GM12892 (cell line): ENCODE measurements at regions not wholly inside any gene's neighbourhood (a gene's known extent, or its start where the extent isn't known, plus 50 kb on each side); places are given as distances from the start of the nearest gene placed in this dataset.

ENCODE experiments used
- DNase-seq: peaks from one replicate; pipeline ENCODE4 v3.0.0; 2011; ENCODE audit not compliant: insufficient read length
- FAIRE-seq: peaks from 2 replicates; lab custom pipeline; 2011; peaks lifted over from hg19 to GRCh38; lab: Jason Lieb, UNC
- POLR2A ChIP-seq: IDR thresholded peaks from 2 replicates; pipeline ENCODE4 v1.6.1; 2011; ENCODE audit warnings: low read depth, low read length, control low read depth
- POLR2AphosphoS5 ChIP-seq: IDR thresholded peaks from 2 replicates; pipeline ENCODE4 v1.6.1; 2011; ENCODE audit warnings: low read depth, low read length, control low read depth
- TAF1 ChIP-seq: IDR thresholded peaks from 2 replicates; pipeline ENCODE4 v1.6.1; 2011; ENCODE audit warnings: low read depth, mild to moderate bottlenecking, control low read depth, low read length, borderline replicate concordance

GRCh38 chr5:171531638-171532037 lies 112.2 kb downstream of the FGF18 start:
- DNase-seq (no peak), FAIRE-seq (no peak)
- TF ChIP-seq POLR2A (no peak), POLR2AphosphoS5 (no peak), TAF1 (no peak)

GRCh38 chr5:171533153-171533552 lies 113.7 kb downstream of the FGF18 start:
- DNase-seq (no peak), FAIRE-seq (no peak)
- TF ChIP-seq POLR2A = no peak
- TF ChIP-seq TAF1 = no peak
- TF ChIP-seq POLR2AphosphoS5 = no peak

- no peak for FAIRE-seq
- DNase-seq = no peak
- TF ChIP-seq POLR2AphosphoS5 (no peak), TAF1 (no peak), POLR2A (no peak)
Observed at GRCh38 chr5:171534043-171534895, 114.8 kb downstream of the FGF18 start.

- no peak for TF ChIP-seq TAF1
- TF ChIP-seq POLR2AphosphoS5 = no peak
- no peak for TF ChIP-seq POLR2A
- DNase-seq (no peak), FAIRE-seq (no peak)
Observed at GRCh38 chr5:171535162-171535561, 115.7 kb downstream of the FGF18 start.

GRCh38 chr5:171537070-171537849 lies 117.8 kb downstream of the FGF18 start:
- DNase-seq (no peak), FAIRE-seq (no peak)
- TF ChIP-seq TAF1 (no peak), POLR2A (no peak), POLR2AphosphoS5 (no peak)

- TF ChIP-seq POLR2A = no peak
- no peak for TF ChIP-seq TAF1
- TF ChIP-seq POLR2AphosphoS5 = no peak
- DNase-seq = no peak
Observed at GRCh38 chr5:171537923-171538537, 118.6 kb downstream of the FGF18 start.

GRCh38 chr5:171538681-171539080 lies 119.2 kb downstream of the FGF18 start:
- FAIRE-seq (no peak), DNase-seq (no peak)
- TF ChIP-seq POLR2AphosphoS5 = no peak
- no peak for TF ChIP-seq TAF1
- TF ChIP-seq POLR2A = no peak

More at GRCh38 chr5:171537923-171538537, 118.6 kb downstream of the FGF18 start:
- no peak for FAIRE-seq

- TF ChIP-seq TAF1 (no peak), POLR2AphosphoS5 (no peak), POLR2A (no peak)
- DNase-seq = no peak
- no peak for FAIRE-seq
Observed at GRCh38 chr5:171540865-171541264, 121.4 kb downstream of the FGF18 start.

- no peak for FAIRE-seq
- TF ChIP-seq TAF1 (no peak), POLR2AphosphoS5 (no peak), POLR2A (no peak)
- DNase-seq = no peak
Observed at GRCh38 chr5:171541341-171541776, 121.9 kb downstream of the FGF18 start.

- FAIRE-seq (no peak), DNase-seq (no peak)
- no peak for TF ChIP-seq TAF1
- no peak for TF ChIP-seq POLR2AphosphoS5
- no peak for TF ChIP-seq POLR2A
Observed at GRCh38 chr5:171542525-171543140, 123.2 kb downstream of the FGF18 start.

GRCh38 chr5:171543148-171543815 lies 123.8 kb downstream of the FGF18 start:
- FAIRE-seq = no peak
- no peak for DNase-seq
- TF ChIP-seq POLR2AphosphoS5 = no peak
- no peak for TF ChIP-seq POLR2A
- TF ChIP-seq TAF1 = no peak
